GM19372 (cell line): ENCODE measurements at regions not wholly inside any gene's neighbourhood (a gene's known extent, or its start where the extent isn't known, plus 50 kb on each side); places are given as distances from the start of the nearest gene placed in this dataset.

Experiments used
- ATAC-seq: cut with Tn5 transposase; IDR thresholded peaks from one replicate; pipeline ENCODE4 v1.9.1; 2021; ENCODE audit warnings: mild to moderate bottlenecking, low read depth, moderate library complexity; ENCODE audit not compliant: unreplicated experiment

DNA sequence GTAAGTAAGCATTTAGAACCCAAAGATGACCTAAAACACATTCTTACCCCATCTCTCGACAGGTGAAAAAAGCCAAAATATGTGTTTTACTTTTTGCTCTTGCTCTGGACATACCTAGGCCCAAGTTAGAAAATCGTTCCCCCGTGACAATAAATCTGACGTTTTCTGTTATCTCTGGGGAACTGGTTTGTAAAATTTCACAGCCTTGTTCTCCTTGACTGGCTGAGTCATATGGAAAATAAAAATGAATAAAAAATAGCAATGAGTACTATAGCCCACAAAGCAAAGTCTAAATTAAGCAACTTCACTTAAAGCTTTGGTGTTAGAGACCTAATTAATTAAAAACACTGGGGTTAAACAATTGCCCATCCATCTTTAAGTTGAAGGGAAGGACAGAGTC, 286.9 kb upstream of the CLINT1 start:
- ATAC-seq: no peak

DNA sequence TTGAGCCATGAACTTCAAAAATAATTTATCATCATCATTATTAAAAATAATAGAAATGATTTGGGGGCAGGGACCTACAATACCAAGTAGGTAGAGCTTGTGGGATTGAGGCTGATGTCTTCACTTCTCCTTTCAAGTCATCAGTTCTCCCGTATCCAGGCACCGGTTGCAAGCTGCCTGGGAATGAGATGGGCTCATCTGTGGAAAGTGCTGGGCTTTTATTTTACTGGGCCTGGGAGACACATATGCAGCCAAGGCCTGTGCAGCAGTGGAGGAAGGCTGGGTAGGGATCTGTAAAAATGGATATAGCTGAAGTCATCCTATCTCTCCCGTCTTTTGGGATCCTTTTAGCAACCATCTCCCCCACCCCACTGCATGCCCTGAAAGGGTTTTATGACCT, 284.1 kb upstream of the CLINT1 start:
- ATAC-seq: no peak

DNA sequence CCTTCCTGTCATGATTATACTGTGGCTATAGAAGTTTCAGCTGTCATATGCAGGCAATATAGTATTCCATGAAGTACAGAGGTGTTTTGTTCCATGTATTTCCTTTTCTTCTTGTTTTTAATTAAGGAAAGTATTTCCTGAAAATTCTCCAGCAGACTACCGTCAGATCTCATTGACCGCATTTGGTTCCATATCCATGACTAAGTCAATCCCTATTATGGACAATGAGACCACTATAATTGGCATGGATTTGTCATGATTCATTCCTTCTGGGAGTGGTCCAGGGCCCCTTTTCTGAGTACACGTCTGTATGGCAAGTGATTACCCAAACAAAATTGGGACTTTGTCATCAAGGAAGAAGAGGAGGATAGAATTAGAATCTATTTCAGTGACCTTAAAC, 283.2 kb upstream of the CLINT1 start:
- ATAC-seq: no peak

DNA sequence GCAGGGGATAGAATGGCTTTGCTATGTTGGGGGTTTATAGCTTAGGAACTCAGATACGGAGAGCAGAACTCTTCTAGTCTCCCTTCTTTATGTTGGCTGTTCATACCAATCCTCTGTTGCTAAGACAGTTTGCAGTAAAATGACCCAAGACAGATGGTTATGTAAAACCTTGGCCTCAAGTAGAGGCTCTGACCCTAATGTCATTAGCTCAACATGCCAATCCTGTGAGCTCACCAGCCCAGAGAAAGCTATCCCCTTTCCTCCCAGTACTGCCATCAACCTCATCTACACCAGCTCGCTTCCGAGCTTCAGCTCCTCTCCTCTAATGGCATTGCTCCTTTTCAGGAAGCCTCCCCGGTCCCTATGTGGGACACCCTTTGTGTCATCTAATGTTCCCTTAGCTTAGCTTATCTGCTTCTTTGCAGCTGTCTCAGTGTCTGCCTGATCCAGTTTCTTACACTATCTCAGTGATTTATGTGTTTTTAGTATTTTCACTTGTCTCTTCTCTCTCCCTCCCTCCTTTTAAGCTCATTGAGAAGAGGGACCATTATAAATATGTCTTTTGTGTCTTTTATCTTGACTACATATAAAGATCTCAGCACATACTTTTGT, 281.3 kb upstream of the CLINT1 start:
- no peak for ATAC-seq

DNA sequence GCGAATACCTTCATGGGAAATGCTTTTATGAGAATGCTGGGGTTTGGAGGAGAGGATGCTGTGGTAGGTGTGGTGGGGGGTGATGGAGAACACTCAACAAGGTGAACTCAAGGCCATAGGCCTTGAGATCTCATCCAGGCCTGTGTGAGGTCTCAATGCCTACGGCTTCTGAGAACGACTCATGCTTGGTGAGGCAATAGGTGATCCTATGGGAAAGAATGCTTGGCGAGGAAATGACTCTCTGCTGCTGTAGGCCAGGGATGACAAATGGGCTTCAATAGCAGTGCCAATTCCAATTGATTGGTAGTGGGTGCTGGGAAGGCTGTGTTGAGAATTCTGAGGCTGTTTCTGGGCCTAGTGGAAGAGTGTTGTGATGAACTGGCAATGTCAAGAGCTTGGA, 280.2 kb upstream of the CLINT1 start:
- no peak for ATAC-seq

DNA sequence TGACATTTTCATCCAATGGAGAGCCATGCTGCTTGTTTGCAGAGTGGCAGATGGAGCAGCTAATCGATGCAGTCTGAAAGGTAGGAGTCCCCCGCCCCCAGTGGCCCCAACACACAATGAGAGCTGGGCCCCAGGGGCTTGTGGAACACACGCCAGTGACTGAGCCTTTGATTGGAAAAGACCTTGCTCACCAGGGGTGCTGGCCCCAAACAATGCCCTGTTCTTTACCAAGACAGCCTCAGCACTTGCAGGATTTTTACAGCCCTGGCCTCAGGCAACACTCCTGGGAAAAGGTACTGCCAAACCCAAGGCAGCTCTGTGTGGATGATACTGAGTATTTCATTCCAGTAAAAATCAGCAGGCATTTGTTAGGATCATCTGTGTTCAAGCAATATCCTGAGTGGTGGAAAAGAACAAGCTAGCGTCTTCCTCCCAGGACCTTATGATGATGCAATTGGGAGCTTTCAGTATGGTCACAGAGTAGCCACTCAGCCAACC, 276.8 kb upstream of the CLINT1 start:
- no peak for ATAC-seq

DNA sequence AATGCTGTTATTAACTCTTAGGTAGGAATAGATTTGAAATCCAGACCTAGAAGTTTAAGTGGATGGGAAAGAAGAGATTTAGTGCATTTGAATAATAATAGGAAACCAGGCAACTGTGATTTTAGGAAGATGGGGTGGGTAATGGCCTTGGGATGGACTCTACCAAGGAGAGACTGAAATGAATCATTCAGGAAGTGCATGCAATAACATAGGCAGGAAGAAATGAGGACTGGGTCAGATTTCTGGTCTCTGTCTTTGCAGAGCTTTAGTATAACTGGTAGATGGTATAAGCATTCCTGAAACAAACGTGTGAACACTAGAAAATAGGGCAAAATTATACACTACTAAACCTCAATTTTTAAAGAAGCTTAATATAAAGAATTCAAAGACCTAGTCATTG, 274.4 kb upstream of the CLINT1 start:
- no peak for ATAC-seq

DNA sequence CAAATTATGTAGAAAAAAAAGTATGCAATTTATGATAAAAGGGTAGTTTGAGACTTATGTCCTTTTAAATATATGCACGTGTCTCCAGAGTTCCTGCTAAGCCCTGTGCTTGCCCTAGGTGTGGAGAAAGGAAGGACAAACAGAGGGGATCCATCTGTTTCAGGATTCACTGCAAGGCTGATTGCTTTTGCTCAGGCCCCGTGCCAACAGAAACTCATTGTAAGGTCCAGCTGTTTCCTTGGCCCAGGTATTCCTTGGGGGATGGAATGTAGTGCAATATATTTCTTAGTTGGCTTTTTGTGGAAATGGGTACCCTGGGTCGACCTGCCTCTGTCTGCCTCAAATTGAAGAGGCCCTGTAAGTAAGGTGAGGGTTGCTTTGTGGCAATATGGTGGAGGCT, 268.6 kb upstream of the CLINT1 start:
- ATAC-seq: no peak

DNA sequence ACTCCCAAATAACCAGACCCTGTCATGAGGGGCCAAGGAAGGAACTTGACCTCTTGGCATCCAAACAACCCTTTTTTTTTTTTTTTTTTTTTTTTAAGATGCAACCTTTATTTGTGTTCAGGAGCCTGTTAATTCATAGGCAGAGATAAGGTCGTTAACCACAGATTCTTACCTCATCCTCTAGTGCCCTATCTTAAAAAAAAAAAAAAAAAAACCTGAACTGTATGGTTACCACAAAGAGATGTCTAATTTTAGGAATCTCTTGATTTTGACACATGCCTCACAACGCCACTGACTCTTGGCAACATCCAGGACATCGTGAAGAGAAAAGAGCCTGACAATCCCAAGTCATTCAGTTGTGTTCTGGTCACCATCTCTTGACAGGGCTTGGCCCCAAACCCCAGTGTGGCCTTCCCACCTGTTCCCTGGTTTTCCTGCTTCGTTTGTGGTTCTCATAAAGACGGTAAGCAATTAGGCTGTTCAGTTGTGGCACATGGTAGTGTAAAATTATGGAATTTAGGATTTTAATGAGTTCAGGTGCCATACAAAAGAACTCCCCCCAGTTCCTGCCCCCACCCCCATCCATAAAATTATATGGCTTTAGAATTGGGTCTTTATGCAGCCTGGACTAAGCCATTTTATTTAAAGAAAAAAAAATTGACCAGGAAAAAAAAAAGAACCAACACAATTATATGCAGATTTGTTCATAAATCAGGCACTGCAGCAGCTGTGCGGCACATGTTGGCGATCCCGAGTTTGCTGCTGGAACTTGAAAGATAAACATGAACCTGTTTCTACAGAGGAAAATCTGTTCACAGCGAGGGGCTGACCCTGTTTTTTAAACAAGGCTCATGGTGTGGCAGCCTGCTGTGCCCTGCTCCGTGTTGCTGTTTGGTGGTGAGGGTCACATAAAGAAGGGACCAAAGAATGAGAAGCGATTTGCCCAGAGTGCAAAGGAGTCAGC, 267.8 kb upstream of the CLINT1 start:
- no peak for ATAC-seq

DNA sequence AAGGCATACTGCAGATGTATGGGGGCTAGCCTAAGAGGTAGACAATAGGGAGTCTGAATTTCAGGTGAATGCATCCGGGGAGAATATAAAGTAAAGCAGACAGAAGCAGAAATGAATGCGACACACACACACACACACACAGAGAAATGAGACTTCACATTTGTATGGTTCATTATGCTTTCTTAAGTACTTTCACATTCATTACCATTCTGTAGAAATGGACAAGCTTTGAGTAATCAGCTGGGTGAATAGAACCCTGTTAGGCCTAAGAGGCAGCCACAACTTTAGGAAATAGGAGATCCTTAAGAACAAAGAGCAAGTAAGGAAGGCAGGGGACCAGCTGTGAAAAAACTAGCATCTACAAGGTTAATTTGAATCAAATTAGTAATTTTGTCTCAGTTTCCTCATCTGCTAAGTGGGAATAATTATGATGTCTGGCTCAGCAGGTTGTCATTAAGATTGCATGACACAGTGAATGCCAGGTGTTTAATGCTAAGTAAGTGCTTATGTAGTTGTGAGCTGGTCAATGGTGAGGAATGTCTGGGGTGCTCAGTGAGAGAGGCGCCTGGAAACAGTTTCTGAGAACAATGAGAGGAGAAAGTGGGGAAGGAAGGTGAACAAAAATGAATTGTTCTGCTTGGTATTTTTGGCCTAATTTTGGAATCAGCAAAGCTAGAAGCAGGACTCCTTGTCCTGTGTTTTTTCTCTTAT, 265.8 kb upstream of the CLINT1 start:
- no peak for ATAC-seq

DNA sequence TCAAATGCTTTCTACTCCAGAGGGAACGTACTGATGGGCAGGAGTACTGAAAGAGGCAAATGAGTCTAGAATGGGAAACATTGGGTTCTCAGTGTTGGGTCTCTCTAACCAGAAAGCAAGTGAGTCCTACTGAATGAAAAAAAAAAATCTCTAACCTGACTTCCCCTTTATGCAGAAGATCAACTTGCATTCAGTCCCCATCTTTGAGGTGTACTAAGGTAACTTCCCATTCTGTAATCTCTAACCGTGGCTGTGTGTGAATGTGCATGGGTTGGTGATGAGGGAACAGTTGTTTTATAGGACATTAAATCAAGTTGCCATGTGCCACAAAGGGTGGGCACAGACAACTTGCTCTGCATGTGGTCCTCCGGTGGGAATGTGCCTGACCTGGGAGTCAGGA, 264.6 kb upstream of the CLINT1 start:
- ATAC-seq: no peak

DNA sequence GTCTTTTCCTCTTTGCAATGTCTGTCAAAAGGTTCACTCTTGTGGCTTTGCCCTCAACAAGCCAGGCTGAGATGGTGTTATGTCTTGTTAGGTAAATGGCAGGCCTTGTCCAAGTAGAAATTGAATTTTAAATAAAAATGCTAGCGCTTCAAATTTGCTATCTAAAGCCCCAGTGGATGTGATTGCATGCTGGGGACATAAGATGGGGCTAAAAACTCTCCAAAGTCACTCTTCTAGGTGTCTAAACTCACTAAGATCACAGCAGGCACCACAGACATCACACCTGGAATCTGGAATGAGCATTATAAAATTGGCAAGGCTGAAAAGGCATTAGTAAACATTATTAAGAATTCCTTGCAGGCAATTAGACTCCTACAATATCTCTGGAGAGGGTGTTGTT, 262.7 kb upstream of the CLINT1 start:
- no peak for ATAC-seq

DNA sequence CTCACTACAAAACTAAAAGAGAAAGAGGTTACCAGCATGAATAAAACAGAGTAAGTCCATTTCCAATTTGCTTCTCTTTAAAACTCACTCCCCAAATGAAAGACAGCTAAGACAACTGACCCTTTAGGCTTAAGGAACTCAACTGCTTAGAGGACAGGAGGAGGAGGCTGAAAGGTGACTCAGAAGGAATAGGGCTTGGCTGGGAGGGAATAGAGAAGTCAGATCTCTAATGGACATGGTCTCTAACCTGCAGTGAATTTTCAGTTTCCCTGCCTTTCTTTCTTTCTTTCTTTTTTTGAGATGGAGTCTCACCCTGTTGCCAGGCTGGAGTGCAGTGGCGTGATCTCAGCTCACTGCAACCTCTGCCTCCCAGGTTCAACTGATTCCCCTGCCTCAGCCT, 261.8 kb upstream of the CLINT1 start:
- ATAC-seq: no peak

DNA sequence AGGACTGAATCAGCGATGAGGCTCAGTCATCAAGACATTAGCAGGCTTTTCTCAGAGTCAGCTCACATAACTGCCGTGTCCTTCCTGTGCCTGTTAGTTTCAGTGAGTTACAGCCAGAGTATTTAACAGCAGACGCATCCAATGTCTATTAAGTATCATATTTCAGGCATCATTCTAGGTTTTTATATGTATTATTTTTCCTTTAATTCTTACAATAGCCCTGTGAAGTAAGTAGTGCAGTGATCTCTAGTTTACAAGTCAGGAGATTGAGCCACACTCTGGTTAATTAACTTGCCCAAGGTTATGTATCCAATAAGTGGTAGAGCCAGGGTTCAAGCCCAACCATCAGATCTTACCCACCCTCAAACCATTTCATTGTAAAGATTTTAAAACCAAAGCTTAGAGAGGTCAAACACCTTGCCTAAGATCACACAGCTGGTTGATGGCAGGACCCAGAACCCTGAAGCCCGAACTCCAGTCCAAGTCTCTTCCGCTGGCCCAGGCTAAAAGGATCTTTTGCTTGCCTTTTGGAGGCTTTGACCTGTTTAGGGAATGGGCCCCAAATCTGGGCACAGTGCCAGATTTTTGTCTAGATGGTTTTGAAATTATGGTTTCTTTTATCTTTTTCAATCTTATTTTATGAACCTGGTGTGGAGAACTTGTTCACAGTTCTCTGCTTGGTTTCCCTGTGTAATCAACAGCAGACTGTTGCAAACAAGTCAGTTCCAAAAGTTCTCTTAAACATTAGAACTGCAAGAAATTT, 261.2 kb upstream of the CLINT1 start:
- ATAC-seq: no peak

DNA sequence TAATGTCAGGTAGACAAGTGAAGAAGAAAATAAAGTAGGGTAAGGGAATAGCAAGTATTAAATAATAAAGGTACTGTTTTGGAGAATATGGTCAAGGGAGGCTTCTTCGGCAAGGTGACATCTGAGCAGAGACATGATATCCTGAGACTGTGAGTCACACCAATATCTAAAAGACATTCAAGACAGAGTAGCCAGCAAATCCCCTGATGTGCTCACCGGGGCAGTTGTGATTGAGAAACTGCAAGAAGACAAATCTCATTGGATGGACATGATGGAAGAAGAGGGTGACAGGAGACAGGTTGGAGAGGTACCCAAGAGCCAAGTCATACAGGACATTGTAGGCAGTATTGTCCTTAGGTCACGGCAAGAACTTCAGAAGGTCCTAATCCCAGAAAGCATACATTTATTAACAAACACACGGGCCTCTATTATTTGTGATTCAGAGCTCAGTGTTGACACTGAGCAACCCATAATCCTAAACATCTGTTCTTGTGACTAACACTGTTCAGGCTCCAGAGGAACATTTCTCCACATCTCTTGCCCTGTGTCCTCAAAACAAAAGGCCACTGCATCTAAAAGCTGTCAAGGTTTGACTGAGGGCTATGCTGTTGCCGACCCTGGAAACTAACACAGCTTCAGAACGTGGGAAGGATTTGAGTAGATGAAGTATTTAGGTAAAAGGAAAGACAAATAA, 258.7 kb upstream of the CLINT1 start:
- no peak for ATAC-seq

DNA sequence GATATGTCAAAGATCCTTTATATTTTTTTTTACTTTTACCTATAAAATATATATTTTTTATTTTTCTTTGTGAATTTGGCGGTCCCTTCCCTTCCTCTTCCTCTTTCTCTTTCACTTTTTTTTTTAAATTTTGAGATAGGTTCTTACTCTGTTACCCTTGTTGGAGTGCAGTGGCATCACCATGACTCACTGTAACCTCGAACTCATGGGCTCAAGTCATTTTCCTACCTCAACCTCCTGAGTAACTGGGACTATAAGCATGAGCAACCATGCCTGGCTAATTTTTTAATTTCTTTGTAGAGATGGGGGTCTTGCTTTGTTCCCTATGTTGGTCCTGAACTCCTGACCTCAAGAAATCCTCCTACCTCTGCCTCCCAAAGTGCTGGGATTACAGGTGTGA, 258.0 kb upstream of the CLINT1 start:
- no peak for ATAC-seq

DNA sequence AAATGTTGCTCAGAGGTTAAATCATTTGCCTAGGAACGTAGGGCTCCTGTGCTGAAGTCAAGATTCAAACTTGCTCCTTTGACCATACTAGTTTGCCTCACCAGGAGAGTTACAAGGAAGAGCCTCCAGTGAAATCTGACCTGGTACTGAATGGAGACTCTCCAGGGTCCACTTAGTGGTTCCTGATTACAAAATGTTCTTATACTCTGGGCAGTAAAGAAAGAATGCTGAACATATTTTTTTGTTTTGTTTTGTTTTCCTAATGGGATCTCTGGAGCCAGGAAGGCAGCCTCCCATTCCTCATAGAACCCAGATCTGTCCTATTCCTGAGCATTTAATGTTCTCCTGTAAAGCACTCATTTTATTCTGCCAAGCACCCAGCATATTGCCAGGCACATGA, 256.5 kb upstream of the CLINT1 start:
- no peak for ATAC-seq

DNA sequence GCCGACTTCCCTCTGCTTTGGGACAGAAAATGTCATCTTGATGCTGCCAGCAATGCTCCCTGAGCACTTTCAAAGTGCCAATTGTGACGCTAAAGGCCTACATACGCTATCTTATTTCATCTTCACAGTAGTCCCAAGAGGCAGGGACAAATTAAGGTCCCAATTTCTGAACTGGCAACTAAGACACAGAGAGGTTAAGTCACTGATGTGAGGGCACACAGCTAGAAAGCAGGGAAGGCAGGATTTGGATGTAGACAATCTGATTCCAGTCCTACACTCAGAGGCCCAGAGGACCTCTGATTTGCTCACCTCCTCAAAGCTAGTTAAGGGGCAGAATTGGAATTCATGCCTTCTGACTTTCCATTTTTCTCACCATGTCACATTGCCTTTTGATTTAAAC, 249.2 kb upstream of the CLINT1 start:
- ATAC-seq: no peak

DNA sequence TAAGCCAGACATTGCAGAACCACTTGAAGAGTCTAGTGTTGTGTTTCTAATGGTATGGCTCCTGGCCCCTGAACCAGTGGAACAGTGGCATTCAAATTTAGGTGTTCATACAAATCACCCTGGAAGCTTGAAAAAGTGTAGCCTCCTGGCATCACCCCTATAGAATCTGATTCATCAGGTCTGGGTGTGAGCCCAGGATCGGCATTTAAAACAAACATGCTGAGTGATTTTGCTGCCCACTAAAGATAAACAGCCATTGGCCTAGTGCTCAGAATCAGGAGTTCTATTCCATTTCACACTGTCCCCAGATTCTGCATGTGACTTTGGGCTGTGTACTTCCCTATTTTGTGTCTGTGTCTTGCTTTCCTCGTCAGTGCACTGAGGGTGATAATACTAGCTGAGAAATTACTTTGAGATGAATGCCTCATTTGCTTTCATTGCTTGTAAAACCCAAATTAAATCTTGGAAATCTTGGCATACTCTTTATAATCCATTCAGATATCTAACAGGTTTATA, 241.5 kb upstream of the CLINT1 start:
- ATAC-seq: no peak
